Endothelial cell of umbilical vein (primary cell): ENCODE measurements at regions not wholly inside any gene's neighbourhood (a gene's known extent, or its start where the extent isn't known, plus 50 kb on each side); places are given as distances from the start of the nearest gene placed in this dataset.
"Not testable (repeated sequence)": the region's sequence is repeated elsewhere in the genome, so short reads cannot be mapped to it uniquely, and the experiment has no call there.

Source experiments
- BruUV-seq: library from RNA; stranded (reverse); fragments of 400-500 nt; replicated peaks from 2 replicates; lab custom pipeline; 2021; lab: Mats Ljungman, UMichigan
- CTCF ChIA-PET: fragments of 300-600, 350-600 bp; sonication (Branson Sonifier 250); formaldehyde crosslinking; loops from one replicate; lab custom pipeline; 2021; ENCODE audit warnings: antibody characterized with exemption, inconsistent platforms; lab: Charles Lee
- POLR2A ChIA-PET: fragments of 300-600, 350-600 bp; sonication (Branson Sonifier 250); formaldehyde crosslinking; loops from one replicate; lab custom pipeline; 2021; ENCODE audit warnings: antibody characterized with exemption, inconsistent platforms; lab: Charles Lee
- DNase-seq: peaks from one replicate; pipeline ENCODE4 v3.0.0-alpha.2; 2011; ENCODE audit warnings: low read depth, low spot score
- FAIRE-seq: peaks from 2 replicates; lab custom pipeline; 2011; peaks lifted over from hg19 to GRCh38; lab: Jason Lieb, UNC
- H2AFZ ChIP-seq: 2 replicates; pipeline ENCODE4 v1.6.0; 2012; ENCODE audit warnings: low read depth, low read length, control low read depth, inconsistent platforms
- H3K27ac ChIP-seq: 2 replicates; pipeline ENCODE4 v1.5.1; 2011; ENCODE audit warnings: low read depth, mild to moderate bottlenecking, control low read depth, low read length, moderate library complexity; ENCODE audit not compliant: insufficient read depth
- H3K27me3 ChIP-seq, 2 experiments: 2 replicates each; pipeline versions ENCODE4 v1.6.0 to v1.6.1; 2011; ENCODE audit warnings: low read length in 2 of 2, mixed read lengths in 1 of 2; ENCODE audit not compliant: control insufficient read depth in 2 of 2, insufficient read depth in 2 of 2
- H3K36me3 ChIP-seq, 2 experiments: 2 replicates in 1 of 2; 3 replicates in 1 of 2; pipeline ENCODE4 v1.5.1; 2011; ENCODE audit warnings: low read length in 2 of 2, mild to moderate bottlenecking in 1 of 2, moderate library complexity in 1 of 2; ENCODE audit not compliant: control insufficient read depth in 2 of 2, insufficient read depth in 2 of 2; ENCODE audit errors: extremely low read depth in 1 of 2
- H3K4me1 ChIP-seq: 3 replicates; pipeline ENCODE4 v1.5.1; 2011; ENCODE audit warnings: mild to moderate bottlenecking, low read length; ENCODE audit not compliant: control insufficient read depth, insufficient read depth; ENCODE audit errors: extremely low read depth
- H3K4me2 ChIP-seq: 2 replicates; pipeline ENCODE4 v1.6.1; 2011; ENCODE audit warnings: low read length, control low read depth, mixed read lengths; ENCODE audit not compliant: insufficient read depth
- H3K4me3 ChIP-seq, 3 experiments: fragments of 200-600 bp in 1 of 3; sonication (generic), shearing (Covaris generic) in 1 of 3; replicated peaks in 1 of 3; 2 replicates each; pipeline ENCODE4 v1.5.1; 2011 to 2016; ENCODE audit warnings: control low read depth in 3 of 3, low read length in 3 of 3, mild to moderate bottlenecking in 2 of 3, inconsistent platforms in 1 of 3, low read depth in 1 of 3, moderate library complexity in 1 of 3; ENCODE audit not compliant: insufficient read depth in 1 of 3
- H3K79me2 ChIP-seq: 2 replicates; pipeline ENCODE4 v1.6.0; 2012; ENCODE audit warnings: low read length, inconsistent platforms; ENCODE audit not compliant: control insufficient read depth, insufficient read depth
- H3K9ac ChIP-seq: replicated peaks from 2 replicates; pipeline ENCODE3; 2011; ENCODE audit warnings: low read length, control low read depth; ENCODE audit not compliant: insufficient read depth; ENCODE audit errors: extremely low read depth
- H3K9me1 ChIP-seq: replicated peaks from 3 replicates; pipeline ENCODE4 v1.6.0; 2011; ENCODE audit warnings: mild to moderate bottlenecking, low read length; ENCODE audit not compliant: control insufficient read depth, insufficient read depth; ENCODE audit errors: extremely low read depth
- H3K9me3 ChIP-seq: replicated peaks from 2 replicates; pipeline ENCODE4 v1.5.1; 2012; ENCODE audit warnings: low read length, inconsistent platforms; ENCODE audit not compliant: control insufficient read depth, insufficient read depth
- H4K20me1 ChIP-seq: replicated peaks from 2 replicates; pipeline ENCODE3; 2011; ENCODE audit warnings: mild to moderate bottlenecking, low read length; ENCODE audit not compliant: control insufficient read depth, insufficient read depth; ENCODE audit errors: extremely low read depth
- CTCF ChIP-seq, 2 donors: IDR thresholded peaks; 1 replicate in 1 of 2; 2 replicates in 1 of 2; pipeline ENCODE4 v1.5.1; 2011; ENCODE audit warnings: low read length in 2 of 2, mild to moderate bottlenecking in 2 of 2, moderate library complexity in 2 of 2, control low read depth in 1 of 2, inconsistent platforms in 1 of 2, low read depth in 1 of 2; ENCODE audit not compliant: insufficient read depth in 1 of 2; ENCODE audit errors: extremely low read depth in 1 of 2
- FOS ChIP-seq: IDR thresholded peaks from 2 replicates; pipeline ENCODE4 v1.6.1; 2011; ENCODE audit warnings: mild to moderate bottlenecking, low read length, moderate library complexity, borderline replicate concordance; ENCODE audit not compliant: insufficient read depth
- GATA2 ChIP-seq: IDR thresholded peaks from 2 replicates; pipeline ENCODE4 v1.7.0; 2011; ENCODE audit warnings: low read depth, mild to moderate bottlenecking, moderate library complexity, mixed read lengths, low read length; ENCODE audit not compliant: insufficient read length, insufficient read depth
- JUN ChIP-seq: IDR thresholded peaks from 2 replicates; pipeline ENCODE4 v1.6.1; 2011; ENCODE audit warnings: borderline replicate concordance, low read depth; ENCODE audit not compliant: insufficient read length, insufficient read depth
- MYC ChIP-seq: IDR thresholded peaks from one replicate; pipeline ENCODE4 v1.6.1; 2011; ENCODE audit warnings: mild to moderate bottlenecking, low read depth, low read length
- POLR2A ChIP-seq: IDR thresholded peaks from 2 replicates; pipeline ENCODE4 v1.6.1; 2012; ENCODE audit warnings: low read depth, mild to moderate bottlenecking, control low read depth, low read length
- POLR2AphosphoS5 ChIP-seq: IDR thresholded peaks from 2 replicates; pipeline ENCODE4 v1.6.1; 2012; ENCODE audit warnings: low read depth, mild to moderate bottlenecking, control low read depth, low read length, moderate library complexity; ENCODE audit not compliant: insufficient read depth
- dilution Hi-C: fragments of 300-500 bp; cut with MboI; formaldehyde crosslinking; loops from one replicate; pipeline ENCODE4 v1.15.0; 2019; ENCODE audit warnings: low sequenced_read_pairs; ENCODE audit not compliant: extremely low pct_ligation_motif_present
- intact Hi-C: fragments of 100-400 bp; cut with micrococcal nuclease; formaldehyde crosslinking; loops from one replicate; pipeline ENCODE4 v1.10.0; 2022

- TF ChIP-seq MYC (no peak), FOS (no peak), CTCF (IDR thresholded peaks at IDR 0.05; ENCODE audit: extremely low read depth in 1 of 2, insufficient read depth in 1 of 2, low read depth in 1 of 2, low read length in 2 of 2) (no peak), POLR2A (no peak), POLR2AphosphoS5 (no peak)
- Histone ChIP-seq H3K4me1 (no peaks in the 10 kb centered on the region), H3K9me3 (no peaks in the 10 kb centered on the region), H3K9me1 (no peaks in the 10 kb centered on the region), H4K20me1 (no peaks in the 10 kb centered on the region), H2AFZ (no peak overlapping the region), H3K4me2 (no peak overlapping the region), H3K27me3 (no peaks in the 10 kb centered on the region), H3K79me2 (no peaks in the 10 kb centered on the region), H3K27ac (no peak overlapping the region), H3K9ac (no peak overlapping the region), H3K4me3 (no peak overlapping the region), H3K36me3 (no peaks in the 10 kb centered on the region)
- dilution Hi-C loops, result no loop called here
- FAIRE-seq (no peak), DNase-seq (no peak)
- intact Hi-C loops, result no loop called here
- ChIA-PET CTCF (interaction anchor here (1.0 kb wide), 1 partner anchor 91 kb away, joined by 3 read pairs; no protein-coding TSS in a partner anchor), POLR2A (no interaction called here)
- BruUV-seq, result no TSS peak
Measured at GRCh38 chr12:88681271-88681670, 101.0 kb upstream of the KITLG start.

DNA sequence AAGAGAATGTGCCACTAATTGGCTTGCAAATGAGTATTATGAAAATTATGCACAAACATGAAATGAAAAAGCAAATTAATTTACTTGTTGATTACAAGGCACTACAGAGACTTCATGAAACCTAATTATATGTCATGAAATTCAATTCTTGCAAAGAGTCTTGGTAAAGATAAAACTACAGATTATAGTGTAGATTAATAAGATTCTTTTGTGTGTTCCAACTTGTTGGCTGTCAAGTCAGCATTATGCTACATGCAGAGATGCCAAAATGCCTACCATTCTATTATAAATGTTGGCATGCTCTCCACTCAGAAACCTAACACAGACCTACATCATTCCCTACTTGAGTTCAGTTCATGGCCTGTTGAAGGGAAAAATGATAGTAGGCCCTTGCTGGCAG, 97.2 kb upstream of the KITLG start:
- ChIA-PET CTCF (no interaction called here), POLR2A (no interaction called here)
- H3K9me3 ChIP-seq, result no peaks in the 10 kb centered on the region
- H3K4me3 ChIP-seq, result no peak overlapping the region
- H3K4me1 ChIP-seq, result no peaks in the 10 kb centered on the region
- no TSS peak for BruUV-seq
- no peaks in the 10 kb centered on the region for H4K20me1 ChIP-seq
- DNase-seq (no peak), FAIRE-seq (no peak)
- dilution Hi-C loops, result no loop called here
- no peak overlapping the region for H3K9ac ChIP-seq
- TF ChIP-seq POLR2A, result no peak
- no peak for TF ChIP-seq CTCF (IDR thresholded peaks at IDR 0.05; ENCODE audit: extremely low read depth in 1 of 2, insufficient read depth in 1 of 2, low read depth in 1 of 2, low read length in 2 of 2)
- no peak for TF ChIP-seq GATA2
- TF ChIP-seq JUN, result no peak
- intact Hi-C loops, result no loop called here
- no peaks in the 10 kb centered on the region for H3K36me3 ChIP-seq
- no peaks in the 10 kb centered on the region for H3K79me2 ChIP-seq
- no peak overlapping the region for H3K4me2 ChIP-seq
- H3K27ac ChIP-seq, result no peak overlapping the region
- no peak overlapping the region for H2AFZ ChIP-seq
- H3K27me3 ChIP-seq, result no peaks in the 10 kb centered on the region
- H3K9me1 ChIP-seq, result no peaks in the 10 kb centered on the region

- H3K4me1 ChIP-seq, dilution Hi-C loops, intact Hi-C loops, H3K27ac ChIP-seq, FAIRE-seq, H2AFZ ChIP-seq, H3K4me2 ChIP-seq, H3K36me3 ChIP-seq, CTCF ChIA-PET, BruUV-seq, H3K9me1 ChIP-seq, DNase-seq, H3K27me3 ChIP-seq, H3K9ac ChIP-seq, H3K4me3 ChIP-seq, H4K20me1 ChIP-seq, H3K9me3 ChIP-seq, H3K79me2 ChIP-seq, POLR2A ChIA-PET: not testable (repeated sequence)
Measured at GRCh38 chr12:88667615-88668014, 87.3 kb upstream of the KITLG start.
